ENCODE measurements at regions not wholly inside any gene's neighbourhood (a gene's known extent, or its start where the extent isn't known, plus 50 kb on each side); places are given as distances from the start of the nearest gene placed in this dataset.

DNA sequence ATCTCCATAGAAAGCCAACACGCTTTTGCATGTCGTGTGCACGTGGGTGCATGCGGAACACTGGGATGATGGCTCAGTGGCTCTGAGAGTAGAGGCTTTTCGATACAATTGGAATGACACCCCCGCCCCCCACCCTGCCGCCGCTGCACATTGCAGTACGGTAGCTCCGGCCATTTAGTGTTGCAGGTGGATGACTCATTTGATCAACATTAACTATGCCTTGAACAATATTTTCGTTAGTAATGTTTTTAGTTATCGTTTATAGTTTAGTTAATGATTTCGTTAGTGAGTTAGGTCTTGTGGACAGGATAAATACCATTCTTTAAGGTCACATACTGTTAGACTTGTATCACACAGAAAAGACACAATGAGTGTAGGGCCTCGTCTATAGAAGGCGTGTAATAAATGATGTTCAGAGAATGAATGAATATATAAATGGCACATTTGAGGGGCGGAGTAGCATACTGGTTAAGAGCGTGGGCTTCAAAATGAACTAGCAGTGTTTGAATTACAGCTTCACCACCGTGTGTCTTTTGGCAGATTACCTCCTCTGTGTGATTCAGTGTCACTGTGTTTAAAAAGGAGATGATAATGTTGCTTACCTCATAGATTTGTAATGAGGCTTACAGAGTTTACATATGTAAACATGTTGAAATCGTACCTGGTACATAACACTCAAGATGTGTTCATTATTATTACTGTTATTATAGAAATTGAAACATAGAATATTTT is 67.2 kb upstream of the TENM3 start:
- no peak overlapping the region for H3K27ac ChIP-seq (replicated peaks)
- TF ChIP-seq POLR2AphosphoS5 (IDR thresholded peaks at IDR 0.05; ENCODE audit: low read depth) (no peak), GABPA (IDR thresholded peaks at IDR 0.05; ENCODE audit: low read depth) (no peak), REST (IDR thresholded peaks at IDR 0.05; ENCODE audit: insufficient replicate concordance, low read depth) (no peak), SPI1 (IDR thresholded peaks at IDR 0.05; ENCODE audit: borderline replicate concordance, low read depth) (no peak)
- TF ChIP-seq, protein P1, sequence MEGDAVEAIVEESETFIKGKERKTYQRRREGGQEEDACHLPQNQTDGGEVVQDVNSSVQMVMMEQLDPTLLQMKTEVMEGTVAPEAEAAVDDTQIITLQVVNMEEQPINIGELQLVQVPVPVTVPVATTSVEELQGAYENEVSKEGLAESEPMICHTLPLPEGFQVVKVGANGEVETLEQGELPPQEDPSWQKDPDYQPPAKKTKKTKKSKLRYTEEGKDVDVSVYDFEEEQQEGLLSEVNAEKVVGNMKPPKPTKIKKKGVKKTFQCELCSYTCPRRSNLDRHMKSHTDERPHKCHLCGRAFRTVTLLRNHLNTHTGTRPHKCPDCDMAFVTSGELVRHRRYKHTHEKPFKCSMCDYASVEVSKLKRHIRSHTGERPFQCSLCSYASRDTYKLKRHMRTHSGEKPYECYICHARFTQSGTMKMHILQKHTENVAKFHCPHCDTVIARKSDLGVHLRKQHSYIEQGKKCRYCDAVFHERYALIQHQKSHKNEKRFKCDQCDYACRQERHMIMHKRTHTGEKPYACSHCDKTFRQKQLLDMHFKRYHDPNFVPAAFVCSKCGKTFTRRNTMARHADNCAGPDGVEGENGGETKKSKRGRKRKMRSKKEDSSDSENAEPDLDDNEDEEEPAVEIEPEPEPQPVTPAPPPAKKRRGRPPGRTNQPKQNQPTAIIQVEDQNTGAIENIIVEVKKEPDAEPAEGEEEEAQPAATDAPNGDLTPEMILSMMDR (IDR thresholded peaks at IDR 0.05; ENCODE audit: insufficient read depth, low read length): no peak
- H3K4me3 ChIP-seq (replicated peaks; ENCODE audit: insufficient read depth, low read length): no peak overlapping the region
- no peaks in the 10 kb centered on the region for H3K27me3 ChIP-seq (ENCODE audit: insufficient read depth, poor library complexity, severe bottlenecking)
- DNase-seq (ENCODE audit: low read depth in 1 of 2, low spot score in 1 of 2): no peak

- TF ChIP-seq SPI1 (IDR thresholded peaks at IDR 0.05; ENCODE audit: borderline replicate concordance, low read depth): no peak
- TF ChIP-seq REST (IDR thresholded peaks at IDR 0.05; ENCODE audit: insufficient replicate concordance, low read depth): no peak
- TF ChIP-seq, protein P1 (IDR thresholded peaks at IDR 0.05; ENCODE audit: insufficient read depth, low read length): no peak
- TF ChIP-seq GABPA (IDR thresholded peaks at IDR 0.05; ENCODE audit: low read depth): no peak
- no peak for TF ChIP-seq POLR2AphosphoS5 (IDR thresholded peaks at IDR 0.05; ENCODE audit: low read depth)
- no peak for DNase-seq (ENCODE audit: low read depth in 1 of 2, low spot score in 1 of 2)
- Histone ChIP-seq H3K4me3 (replicated peaks; ENCODE audit: insufficient read depth, low read length) (no peak overlapping the region), H3K27ac (replicated peaks) (no peak overlapping the region), H3K27me3 (ENCODE audit: insufficient read depth, poor library complexity, severe bottlenecking) (peaks cover 3% of the 10 kb centered on the region)
These were observed 66.0 kb upstream of the TENM3 start for GRCh38 chr4:182177166-182177565.

GRCh38 chr4:182179105-182179504 is 64.1 kb upstream of the TENM3 start:
- DNase-seq (ENCODE audit: low read depth in 1 of 2, low spot score in 1 of 2): no peak
- Histone ChIP-seq H3K27ac (replicated peaks) (no peak overlapping the region), H3K4me3 (replicated peaks; ENCODE audit: insufficient read depth, low read length) (no peak overlapping the region), H3K27me3 (ENCODE audit: insufficient read depth, poor library complexity, severe bottlenecking) (peaks cover 3% of the 10 kb centered on the region)
- TF ChIP-seq GABPA (IDR thresholded peaks at IDR 0.05; ENCODE audit: low read depth): no peak

- Histone ChIP-seq H3K27ac (replicated peaks) (no peak overlapping the region), H3K27me3 (ENCODE audit: insufficient read depth, poor library complexity, severe bottlenecking) (peaks cover 3% of the 10 kb centered on the region), H3K4me3 (replicated peaks; ENCODE audit: insufficient read depth, low read length) (no peak overlapping the region)
- no peak for TF ChIP-seq POLR2AphosphoS5 (IDR thresholded peaks at IDR 0.05; ENCODE audit: low read depth)
- no peak for TF ChIP-seq SPI1 (IDR thresholded peaks at IDR 0.05; ENCODE audit: borderline replicate concordance, low read depth)
- no peak for TF ChIP-seq REST (IDR thresholded peaks at IDR 0.05; ENCODE audit: insufficient replicate concordance, low read depth)
- no peak for TF ChIP-seq GABPA (IDR thresholded peaks at IDR 0.05; ENCODE audit: low read depth)
- TF ChIP-seq, protein P1 (IDR thresholded peaks at IDR 0.05; ENCODE audit: insufficient read depth, low read length): no peak
- no peak for DNase-seq (ENCODE audit: low read depth in 1 of 2, low spot score in 1 of 2)
These were observed 63.5 kb upstream of the TENM3 start for GRCh38 chr4:182179751-182180150.

Measured in HL-60 (cell line).